ENCODE measurements at regions not wholly inside any gene's neighbourhood (a gene's known extent, or its start where the extent isn't known, plus 50 kb on each side); places are given as distances from the start of the nearest gene placed in this dataset.

DNA sequence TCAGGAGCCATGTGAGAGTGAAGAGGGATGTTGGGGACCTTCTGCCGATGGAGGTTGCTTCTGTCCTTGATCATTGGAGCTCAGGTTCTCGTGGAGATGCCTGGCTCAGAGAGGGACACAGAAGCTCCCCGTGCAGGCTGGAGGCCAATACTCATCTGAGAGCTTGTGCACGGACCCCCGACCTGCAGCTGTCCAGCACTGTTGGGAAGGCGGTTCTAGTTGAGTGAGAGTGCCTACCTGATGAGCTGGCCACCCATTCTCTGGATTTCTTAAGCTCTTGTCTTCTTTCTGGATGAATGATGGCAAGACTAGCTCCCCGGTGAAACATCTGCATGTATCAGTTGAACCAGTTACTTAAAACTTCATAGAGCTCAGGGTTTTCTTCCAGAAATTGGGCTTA, 247.6 kb upstream of the MKI67 start:
- TF ChIP-seq, protein P1, sequence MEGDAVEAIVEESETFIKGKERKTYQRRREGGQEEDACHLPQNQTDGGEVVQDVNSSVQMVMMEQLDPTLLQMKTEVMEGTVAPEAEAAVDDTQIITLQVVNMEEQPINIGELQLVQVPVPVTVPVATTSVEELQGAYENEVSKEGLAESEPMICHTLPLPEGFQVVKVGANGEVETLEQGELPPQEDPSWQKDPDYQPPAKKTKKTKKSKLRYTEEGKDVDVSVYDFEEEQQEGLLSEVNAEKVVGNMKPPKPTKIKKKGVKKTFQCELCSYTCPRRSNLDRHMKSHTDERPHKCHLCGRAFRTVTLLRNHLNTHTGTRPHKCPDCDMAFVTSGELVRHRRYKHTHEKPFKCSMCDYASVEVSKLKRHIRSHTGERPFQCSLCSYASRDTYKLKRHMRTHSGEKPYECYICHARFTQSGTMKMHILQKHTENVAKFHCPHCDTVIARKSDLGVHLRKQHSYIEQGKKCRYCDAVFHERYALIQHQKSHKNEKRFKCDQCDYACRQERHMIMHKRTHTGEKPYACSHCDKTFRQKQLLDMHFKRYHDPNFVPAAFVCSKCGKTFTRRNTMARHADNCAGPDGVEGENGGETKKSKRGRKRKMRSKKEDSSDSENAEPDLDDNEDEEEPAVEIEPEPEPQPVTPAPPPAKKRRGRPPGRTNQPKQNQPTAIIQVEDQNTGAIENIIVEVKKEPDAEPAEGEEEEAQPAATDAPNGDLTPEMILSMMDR (IDR thresholded peaks at IDR 0.05; ENCODE audit: poor library complexity), result no peak
- TF ChIP-seq EZH2 (IDR thresholded peaks at IDR 0.05; ENCODE audit: borderline replicate concordance) (no peak), EZH2phosphoT487 (IDR thresholded peaks at IDR 0.05; ENCODE audit: low read depth, severe bottlenecking, unreplicated experiment) (no peak)
